ENCODE measurements at regions not wholly inside any gene's neighbourhood (a gene's known extent, or its start where the extent isn't known, plus 50 kb on each side); places are given as distances from the start of the nearest gene placed in this dataset.

- in situ Hi-C loops (cut with HindIII; ENCODE audit: low sequenced_read_pairs), result no loop called here
These were observed 95.6 kb downstream of the GPAM start for GRCh38 chr10:112087953-112088456.

GRCh38 chr10:112091703-112092102 lies 91.9 kb downstream of the GPAM start:
- in situ Hi-C loops (cut with HindIII; ENCODE audit: low sequenced_read_pairs), result no loop called here

- in situ Hi-C loops (cut with HindIII; ENCODE audit: low sequenced_read_pairs), result no loop called here
These were observed 91.0 kb downstream of the GPAM start for GRCh38 chr10:112092519-112092918.

GRCh38 chr10:112094984-112095383 lies 88.6 kb downstream of the GPAM start:
- in situ Hi-C loops (cut with HindIII; ENCODE audit: low sequenced_read_pairs), result no loop called here

- in situ Hi-C loops (cut with HindIII; ENCODE audit: low sequenced_read_pairs), result no loop called here
These were observed 87.8 kb downstream of the GPAM start for GRCh38 chr10:112095731-112096130.

- in situ Hi-C loops (cut with HindIII; ENCODE audit: low sequenced_read_pairs), result no loop called here
These were observed 84.9 kb downstream of the GPAM start for GRCh38 chr10:112098682-112099081.

Measured in DLD1 (cell line).